H1 (cell line): ENCODE measurements at regions not wholly inside any gene's neighbourhood (a gene's known extent, or its start where the extent isn't known, plus 50 kb on each side); places are given as distances from the start of the nearest gene placed in this dataset.

Experiments used
- CTCF ChIA-PET: fragments of 300-600 bp; sonication (Branson Sonifier 250); formaldehyde crosslinking; loops from one replicate; lab custom pipeline; 2021; ENCODE audit not compliant: partially characterized antibody; lab: Charles Lee
- POLR2A ChIA-PET: fragments of 300-600 bp; sonication (Branson Sonifier 250); formaldehyde crosslinking; loops from one replicate; lab custom pipeline; 2021; ENCODE audit warnings: inconsistent platforms; ENCODE audit not compliant: partially characterized antibody; lab: Charles Lee
- DNase-seq, 2 experiments: peaks; one replicate each; pipeline versions ENCODE4 v3.0.0 to v3.0.0-alpha.2; 2010 to 2022; ENCODE audit warnings: low spot score in 2 of 2, low read depth in 1 of 2, mixed read lengths in 1 of 2
- FAIRE-seq: peaks from 2 replicates; lab custom pipeline; 2011; peaks lifted over from hg19 to GRCh38; lab: Jason Lieb, UNC
- H2AFZ ChIP-seq: 2 replicates; pipeline ENCODE4 v1.8.1; 2012; ENCODE audit warnings: low read length, inconsistent platforms
- H2AK5ac ChIP-seq: 2 replicates; pipeline ENCODE4 v1.6.1; 2013; ENCODE audit warnings: low read depth, low read length
- H2BK120ac ChIP-seq: replicated peaks from 2 replicates; pipeline ENCODE3; 2013; ENCODE audit warnings: low read depth, low read length, inconsistent platforms
- H2BK12ac ChIP-seq: 2 replicates; pipeline ENCODE4 v1.6.1; 2013; ENCODE audit warnings: low read depth, low read length
- H2BK15ac ChIP-seq: 2 replicates; pipeline ENCODE4 v1.6.1; 2013; ENCODE audit warnings: low read length
- H2BK20ac ChIP-seq: 2 replicates; pipeline ENCODE4 v1.6.1; 2013; ENCODE audit warnings: low read length
- H2BK5ac ChIP-seq: 2 replicates; pipeline ENCODE4 v1.6.1; 2013; ENCODE audit warnings: low read depth, low read length
- H3K14ac ChIP-seq: 2 replicates; pipeline ENCODE4 v1.6.1; 2013; ENCODE audit warnings: inconsistent platforms; ENCODE audit not compliant: insufficient read length
- H3K18ac ChIP-seq: 2 replicates; pipeline ENCODE4 v1.6.1; 2013; ENCODE audit warnings: low read length; ENCODE audit errors: extremely low read depth
- H3K23ac ChIP-seq: 2 replicates; pipeline ENCODE4 v1.6.1; 2013; ENCODE audit warnings: inconsistent platforms; ENCODE audit not compliant: insufficient read length
- H3K23me2 ChIP-seq: 2 replicates; pipeline ENCODE4 v1.6.1; 2013; ENCODE audit warnings: low read depth, low read length
- H3K27ac ChIP-seq: 2 replicates; pipeline ENCODE4 v1.6.1; 2011; ENCODE audit warnings: low read depth, low read length, inconsistent platforms
- H3K27me3 ChIP-seq, 4 experiments: replicated peaks in 1 of 4; 1 replicate in 1 of 4; 2 replicates in 3 of 4; pipeline versions ENCODE4 v1.6.1 to v1.8.1; 2011 to 2013; ENCODE audit warnings: low read length in 3 of 4, mild to moderate bottlenecking in 3 of 4, inconsistent platforms in 2 of 4, mixed read lengths in 2 of 4, moderate library complexity in 1 of 4; ENCODE audit not compliant: control insufficient read depth in 3 of 4, insufficient read depth in 3 of 4; ENCODE audit errors: extremely low read depth in 1 of 4
- H3K36me3 ChIP-seq, 4 experiments: 2 replicates each; pipeline versions ENCODE4 v1.6.1 to v1.8.1; 2011 to 2013; ENCODE audit warnings: mild to moderate bottlenecking in 4 of 4, low read length in 3 of 4, moderate library complexity in 2 of 4, control low read depth in 1 of 4, inconsistent platforms in 1 of 4; ENCODE audit not compliant: insufficient read depth in 4 of 4, control insufficient read depth in 2 of 4
- H3K4ac ChIP-seq: replicated peaks from 2 replicates; pipeline ENCODE3; 2013; ENCODE audit warnings: low read length, low read depth, mixed read lengths, inconsistent platforms; ENCODE audit not compliant: insufficient read length
- H3K4me1 ChIP-seq, 4 experiments: replicated peaks in 1 of 4; 1 replicate in 1 of 4; 2 replicates in 3 of 4; pipeline versions ENCODE4 v1.6.1 to v1.8.1; 2011 to 2013; ENCODE audit warnings: low read length in 3 of 4, inconsistent platforms in 2 of 4, mixed read lengths in 1 of 4; ENCODE audit not compliant: insufficient read depth in 4 of 4, control insufficient read depth in 3 of 4
- H3K4me2 ChIP-seq, 2 experiments: 2 replicates each; pipeline versions ENCODE4 v1.6.1 to v1.8.1; 2011 to 2013; ENCODE audit warnings: low read depth in 2 of 2, low read length in 2 of 2, control low read depth in 1 of 2, inconsistent platforms in 1 of 2, mild to moderate bottlenecking in 1 of 2; ENCODE audit not compliant: insufficient read depth in 1 of 2
- H3K4me3 ChIP-seq, 4 experiments: fragments of 200-600, 300-600 bp in 1 of 4; sonication (generic), shearing (Covaris generic), sonication (Bioruptor Twin) in 1 of 4; 2 replicates each; pipeline versions ENCODE4 v1.5.1 to v1.8.1; 2011 to 2016; ENCODE audit warnings: low read length in 4 of 4, low read depth in 3 of 4, control low read depth in 2 of 4, inconsistent platforms in 2 of 4, mild to moderate bottlenecking in 2 of 4, mixed read lengths in 1 of 4, moderate library complexity in 1 of 4; ENCODE audit not compliant: insufficient read depth in 2 of 4; ENCODE audit errors: extremely low read depth in 1 of 4
- H3K56ac ChIP-seq: replicated peaks from 2 replicates; pipeline ENCODE3; 2013; ENCODE audit warnings: low read depth, mild to moderate bottlenecking, mixed read lengths, low read length, inconsistent platforms; ENCODE audit not compliant: insufficient read length
- H3K79me1 ChIP-seq: 2 replicates; pipeline ENCODE4 v1.6.1; 2013; ENCODE audit warnings: low read depth, low read length, control low read depth
- H3K79me2 ChIP-seq, 2 experiments: 2 replicates each; pipeline versions ENCODE4 v1.6.1 to v1.8.1; 2012 to 2013; ENCODE audit warnings: low read length in 2 of 2, mild to moderate bottlenecking in 2 of 2, inconsistent platforms in 1 of 2; ENCODE audit not compliant: insufficient read depth in 2 of 2, control insufficient read depth in 1 of 2
- H3K9ac ChIP-seq, 4 experiments: replicated peaks in 1 of 4; 1 replicate in 1 of 4; 2 replicates in 3 of 4; pipeline versions ENCODE4 v1.6.1 to v1.8.1; 2011 to 2013; ENCODE audit warnings: low read depth in 3 of 4, low read length in 3 of 4, control low read depth in 2 of 4, mild to moderate bottlenecking in 2 of 4, moderate library complexity in 2 of 4, inconsistent platforms in 1 of 4; ENCODE audit errors: extremely low read depth in 1 of 4
- H3K9me3 ChIP-seq, 2 experiments: 2 replicates each; pipeline versions ENCODE4 v1.6.1 to v1.8.1; 2012 to 2013; ENCODE audit warnings: mild to moderate bottlenecking in 2 of 2, moderate library complexity in 2 of 2, control low read depth in 1 of 2, inconsistent platforms in 1 of 2, low read depth in 1 of 2, low read length in 1 of 2, mixed read lengths in 1 of 2; ENCODE audit not compliant: insufficient read depth in 2 of 2
- H4K20me1 ChIP-seq, 2 experiments: replicated peaks in 1 of 2; 2 replicates each; pipeline versions ENCODE3 to v1.8.1; 2011 to 2013; ENCODE audit warnings: inconsistent platforms in 2 of 2, low read length in 2 of 2, mild to moderate bottlenecking in 1 of 2; ENCODE audit not compliant: insufficient read depth in 2 of 2, control insufficient read depth in 1 of 2
- H4K5ac ChIP-seq: 2 replicates; pipeline ENCODE4 v1.6.1; 2013; ENCODE audit warnings: low read length, low read depth, mixed read lengths, inconsistent platforms; ENCODE audit not compliant: insufficient read length
- H4K8ac ChIP-seq: 2 replicates; pipeline ENCODE4 v1.8.0; 2013; ENCODE audit warnings: mild to moderate bottlenecking, moderate library complexity, low read length, inconsistent platforms; ENCODE audit not compliant: insufficient read depth; ENCODE audit errors: extremely low read depth
- H4K91ac ChIP-seq: replicated peaks from 2 replicates; pipeline ENCODE3; 2013; ENCODE audit warnings: low read length, mixed read lengths, inconsistent platforms; ENCODE audit not compliant: insufficient read length
- CEBPB ChIP-seq: IDR thresholded peaks from 2 replicates; pipeline ENCODE4 v1.6.1; 2012; ENCODE audit warnings: low read depth, low read length
- CHD2 ChIP-seq: IDR thresholded peaks from 2 replicates; pipeline ENCODE4 v1.6.1; 2012; ENCODE audit warnings: low read length, improper control_type of control experiment
- JUN ChIP-seq: IDR thresholded peaks from 2 replicates; pipeline ENCODE4 v1.6.1; 2011; ENCODE audit warnings: low read depth, mild to moderate bottlenecking, improper control_type of control experiment, low read length
- KDM1A ChIP-seq: fragments of 200-600, 300-600 bp; sonication (generic); IDR thresholded peaks from 2 replicates; pipeline ENCODE4 v1.7.1; 2016; ENCODE audit warnings: mild to moderate bottlenecking, low read length, borderline replicate concordance
- KDM4A ChIP-seq: IDR thresholded peaks from one replicate; pipeline ENCODE4 v1.7.1; 2012; ENCODE audit warnings: low read depth, mild to moderate bottlenecking, moderate library complexity, low read length, inconsistent platforms; ENCODE audit not compliant: severe bottlenecking
- NRF1 ChIP-seq: IDR thresholded peaks from 2 replicates; pipeline ENCODE4 v1.6.1; 2011; ENCODE audit warnings: mild to moderate bottlenecking, low read depth, low read length, improper control_type of control experiment
- RFX5 ChIP-seq: IDR thresholded peaks from 2 replicates; pipeline ENCODE4 v1.6.1; 2011; ENCODE audit warnings: low read depth, low read length, improper control_type of control experiment, borderline replicate concordance
- SIX5 ChIP-seq: IDR thresholded peaks from 2 replicates; pipeline ENCODE4 v1.6.1; 2011; ENCODE audit warnings: mild to moderate bottlenecking, low read depth, low read length
- TBP ChIP-seq: IDR thresholded peaks from 2 replicates; pipeline ENCODE4 v1.6.1; 2011; ENCODE audit warnings: low read depth, low read length, improper control_type of control experiment
- TCF12 ChIP-seq: IDR thresholded peaks from 2 replicates; pipeline ENCODE4 v1.6.1; 2011; ENCODE audit warnings: low read depth, mild to moderate bottlenecking, low read length
- USF2 ChIP-seq: IDR thresholded peaks from 2 replicates; pipeline ENCODE4 v1.6.1; 2011; ENCODE audit warnings: low read length, improper control_type of control experiment
- WGBS, 2 experiments: shearing (Covaris generic) in 1 of 2; methylation state at CpG; one replicate each; pipeline versions ENCODE4 v1.1.6 to v1.1.7; 2013 to 2015; ENCODE audit warnings: low lambda C conversion rate in 2 of 2, mixed read lengths in 2 of 2, inconsistent platforms in 1 of 2, low coverage in 1 of 2, missing lambda C conversion rate in 1 of 2; ENCODE audit not compliant: insufficient replicate concordance in 2 of 2, insufficient coverage in 1 of 2, insufficient read length in 1 of 2; ENCODE audit errors: extremely low coverage in 1 of 2, missing lambda C conversion rate in 1 of 2; 5-methylcytosine and 5-hydroxymethylcytosine counted together

DNA sequence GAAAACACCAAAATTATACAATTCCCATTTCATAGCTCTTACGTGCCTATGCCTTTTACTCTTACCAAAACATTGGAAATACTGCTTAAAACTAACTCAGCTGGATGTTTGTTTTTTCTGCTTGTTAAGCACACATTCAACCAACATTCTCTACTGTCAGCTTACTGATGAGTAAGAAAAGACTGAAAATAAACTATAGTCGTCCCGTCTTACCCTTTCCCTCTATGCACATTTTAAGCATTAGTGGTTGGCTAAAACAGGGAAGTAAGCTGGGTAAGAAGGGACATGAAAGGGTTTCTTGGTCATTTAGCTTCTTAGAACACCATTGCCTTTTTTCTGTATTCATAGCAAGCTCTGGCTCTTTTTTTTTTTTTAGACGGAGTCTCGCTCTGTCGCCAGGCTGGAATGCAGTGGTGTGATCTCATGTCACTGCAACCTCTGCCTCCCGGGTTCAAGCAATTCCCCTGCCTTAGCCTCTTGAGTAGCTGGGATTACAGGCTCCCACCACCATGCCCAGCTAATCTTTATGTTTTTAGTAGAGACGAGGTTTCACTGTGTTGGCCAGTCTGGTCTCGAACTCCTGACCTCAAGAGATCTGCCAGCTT, 232.1 kb upstream of the PCSK5 start:
- H3K79me1 ChIP-seq, result no peaks in the 10 kb centered on the region
- CTCF ChIA-PET, result interaction anchor here (0.9 to 1.4 kb wide), 2 partner anchors 207 to 392 kb away, joined by 3 read pairs; no protein-coding TSS in a partner anchor

More for the DNA sequence above, 232.1 kb upstream of the PCSK5 start:
- no peak overlapping the region for H3K27ac ChIP-seq
- no peak for TF ChIP-seq RFX5
- TF ChIP-seq KDM4A, result no peak
- no peak for TF ChIP-seq JUN
- TF ChIP-seq SIX5, result no peak
- no peak for TF ChIP-seq KDM1A
- TF ChIP-seq NRF1, result no peak
- TF ChIP-seq CEBPB, result no peak
- TF ChIP-seq TCF12, result no peak
- TF ChIP-seq CHD2, result no peak
- no peak for TF ChIP-seq USF2
- no peak for TF ChIP-seq TBP
- TF ChIP-seq, all 59 proteins: peak for 0
- H3K18ac ChIP-seq, result no peak overlapping the region
- H4K91ac ChIP-seq, result no peak overlapping the region
- H3K27me3 ChIP-seq, result no peaks in the 10 kb centered on the region
- no peak overlapping the region for H4K5ac ChIP-seq
- H3K14ac ChIP-seq, result no peak overlapping the region
- H2BK15ac ChIP-seq, result no peak overlapping the region
- H3K56ac ChIP-seq, result no peak overlapping the region
- H4K20me1 ChIP-seq, result no peaks in the 10 kb centered on the region
- H2AFZ ChIP-seq, result no peak overlapping the region
- POLR2A ChIA-PET, result no interaction called here
- FAIRE-seq (no peak), DNase-seq (no peak)
- WGBS, 2 experiments, result 92% methylated on average over 8 of the region's 9 CpGs; no CpG with 5 or more reads in 1 of the 2 experiments
- no peak overlapping the region for H3K4ac ChIP-seq
- H2BK120ac ChIP-seq, result no peak overlapping the region
- no peaks in the 10 kb centered on the region for H3K23me2 ChIP-seq
- H3K4me1 ChIP-seq, result no peaks in the 10 kb centered on the region
- H2BK12ac ChIP-seq, result no peak overlapping the region
- no peak overlapping the region for H3K4me2 ChIP-seq
- no peak overlapping the region for H3K23ac ChIP-seq
- no peak overlapping the region for H2AK5ac ChIP-seq
- no peak overlapping the region for H3K9ac ChIP-seq
- H4K8ac ChIP-seq, result no peak overlapping the region
- H2BK5ac ChIP-seq, result no peak overlapping the region
- no peaks in the 10 kb centered on the region for H3K9me3 ChIP-seq
- H3K36me3 ChIP-seq, result no peaks in the 10 kb centered on the region
- H3K79me2 ChIP-seq, result no peaks in the 10 kb centered on the region
- no peak overlapping the region for H2BK20ac ChIP-seq
- H3K4me3 ChIP-seq, result no peak overlapping the region
